ENCODE measurements at regions not wholly inside any gene's neighbourhood (a gene's known extent, or its start where the extent isn't known, plus 50 kb on each side); places are given as distances from the start of the nearest gene placed in this dataset.

DNA sequence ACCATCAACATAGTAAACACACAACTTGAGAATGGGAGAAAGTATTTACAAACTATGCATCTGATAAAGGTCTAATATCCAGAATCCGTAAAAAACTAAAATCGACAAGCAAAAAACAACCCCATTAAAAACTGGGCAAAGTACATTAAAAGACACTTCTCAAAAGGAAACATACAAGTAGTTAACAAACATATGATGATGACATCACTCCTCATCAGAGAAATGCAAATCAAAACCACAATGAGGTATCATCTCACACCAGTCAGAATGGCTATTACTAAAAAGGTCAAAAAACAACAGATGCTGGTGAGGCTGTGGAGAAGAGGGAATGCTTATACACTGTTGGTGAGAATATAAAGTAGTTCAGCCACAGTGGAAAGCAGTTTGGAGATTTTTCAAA, 125.1 kb downstream of the TFPI2 start:
- no peaks in the 10 kb centered on the region for H3K27me3 Mint-ChIP-seq
- TF ChIP-seq, protein P1, sequence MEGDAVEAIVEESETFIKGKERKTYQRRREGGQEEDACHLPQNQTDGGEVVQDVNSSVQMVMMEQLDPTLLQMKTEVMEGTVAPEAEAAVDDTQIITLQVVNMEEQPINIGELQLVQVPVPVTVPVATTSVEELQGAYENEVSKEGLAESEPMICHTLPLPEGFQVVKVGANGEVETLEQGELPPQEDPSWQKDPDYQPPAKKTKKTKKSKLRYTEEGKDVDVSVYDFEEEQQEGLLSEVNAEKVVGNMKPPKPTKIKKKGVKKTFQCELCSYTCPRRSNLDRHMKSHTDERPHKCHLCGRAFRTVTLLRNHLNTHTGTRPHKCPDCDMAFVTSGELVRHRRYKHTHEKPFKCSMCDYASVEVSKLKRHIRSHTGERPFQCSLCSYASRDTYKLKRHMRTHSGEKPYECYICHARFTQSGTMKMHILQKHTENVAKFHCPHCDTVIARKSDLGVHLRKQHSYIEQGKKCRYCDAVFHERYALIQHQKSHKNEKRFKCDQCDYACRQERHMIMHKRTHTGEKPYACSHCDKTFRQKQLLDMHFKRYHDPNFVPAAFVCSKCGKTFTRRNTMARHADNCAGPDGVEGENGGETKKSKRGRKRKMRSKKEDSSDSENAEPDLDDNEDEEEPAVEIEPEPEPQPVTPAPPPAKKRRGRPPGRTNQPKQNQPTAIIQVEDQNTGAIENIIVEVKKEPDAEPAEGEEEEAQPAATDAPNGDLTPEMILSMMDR (conservative IDR thresholded peaks at IDR 0.05): no peak
- H3K9me3 Mint-ChIP-seq: no peaks in the 10 kb centered on the region
- H3K27ac Mint-ChIP-seq: no peak overlapping the region
- H3K4me1 Mint-ChIP-seq (ENCODE audit: unreplicated experiment): no peaks in the 10 kb centered on the region
- no peak overlapping the region for H3K4me3 Mint-ChIP-seq
- H3K36me3 Mint-ChIP-seq: no peaks in the 10 kb centered on the region
- no peak for DNase-seq (ENCODE audit: extremely low spot score, unreplicated experiment)

DNA sequence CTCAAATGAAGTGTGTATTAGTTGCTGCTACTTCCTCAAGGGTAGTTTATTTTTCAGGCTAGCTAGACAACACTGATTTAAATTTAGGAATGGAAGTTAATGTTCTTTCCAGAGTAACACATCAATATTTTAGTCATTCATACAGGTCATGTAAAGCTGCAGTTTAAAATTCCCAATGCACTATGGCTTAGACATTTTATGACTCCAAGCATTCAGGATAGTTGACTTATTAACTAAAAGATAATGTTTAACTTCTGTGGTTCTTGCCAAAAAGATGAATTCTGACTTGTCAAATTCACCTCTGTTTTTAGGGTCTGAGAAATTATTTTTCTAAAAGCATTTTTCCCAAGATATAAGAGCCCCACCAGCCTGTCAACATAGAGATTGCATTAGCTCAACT, 131.9 kb downstream of the TFPI2 start:
- Mint-ChIP-seq H3K36me3 (no peaks in the 10 kb centered on the region), H3K9me3 (no peaks in the 10 kb centered on the region), H3K4me3 (no peak overlapping the region), H3K27me3 (no peaks in the 10 kb centered on the region), H3K27ac (no peak overlapping the region), H3K4me1 (ENCODE audit: unreplicated experiment) (no peaks in the 10 kb centered on the region)
- no peak for DNase-seq (ENCODE audit: extremely low spot score, unreplicated experiment)
- TF ChIP-seq, protein P1 (conservative IDR thresholded peaks at IDR 0.05): no peak

DNA sequence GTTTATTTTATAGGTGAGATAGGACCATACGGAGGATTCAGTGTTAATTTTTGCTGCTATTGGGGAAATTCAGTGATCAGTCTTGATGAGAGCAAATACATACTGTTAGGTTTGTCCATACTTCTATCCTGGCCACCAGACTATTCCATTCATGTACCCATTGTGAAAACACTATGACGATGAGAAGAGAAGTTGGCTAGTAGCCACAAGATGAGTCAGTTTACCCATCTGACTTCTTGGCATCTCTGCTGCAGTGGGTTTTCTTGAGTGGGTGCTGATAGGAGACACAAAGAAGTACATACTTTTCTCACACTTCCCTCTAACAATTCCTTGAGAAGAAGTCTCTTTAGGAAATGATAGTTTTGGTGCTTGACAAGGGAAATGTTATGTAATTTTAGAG, 133.1 kb downstream of the TFPI2 start:
- Mint-ChIP-seq H3K9me3 (no peaks in the 10 kb centered on the region), H3K4me3 (no peak overlapping the region), H3K4me1 (ENCODE audit: unreplicated experiment) (no peaks in the 10 kb centered on the region), H3K27me3 (peaks cover 3% of the 10 kb centered on the region), H3K27ac (no peak overlapping the region), H3K36me3 (no peaks in the 10 kb centered on the region)
- DNase-seq (ENCODE audit: extremely low spot score, unreplicated experiment): no peak
- TF ChIP-seq, protein P1 (conservative IDR thresholded peaks at IDR 0.05): no peak

DNA sequence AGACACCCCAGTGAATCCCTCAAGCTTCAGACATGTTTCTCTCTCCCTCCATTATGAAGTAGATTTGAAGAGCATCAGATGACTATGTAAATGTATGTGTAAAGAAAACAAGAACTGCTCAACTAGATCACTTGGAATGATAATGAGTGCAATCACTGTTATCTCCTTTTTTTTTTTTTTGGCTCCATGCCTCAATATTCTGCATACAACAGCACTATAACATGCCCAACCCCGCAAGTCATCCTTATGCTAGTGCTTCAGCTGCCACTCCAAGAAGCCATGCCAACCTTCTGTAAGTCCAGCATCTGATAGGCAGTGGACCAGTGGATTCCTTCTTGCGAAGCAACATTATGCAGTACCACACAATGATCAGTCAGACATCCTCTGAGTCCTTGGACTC, 133.7 kb downstream of the TFPI2 start:
- Mint-ChIP-seq H3K27ac (no peak overlapping the region), H3K36me3 (no peaks in the 10 kb centered on the region), H3K4me1 (ENCODE audit: unreplicated experiment) (no peaks in the 10 kb centered on the region), H3K27me3 (peaks cover 3% of the 10 kb centered on the region), H3K9me3 (no peaks in the 10 kb centered on the region), H3K4me3 (no peak overlapping the region)
- DNase-seq (ENCODE audit: extremely low spot score, unreplicated experiment): no peak
- TF ChIP-seq, protein P1 (conservative IDR thresholded peaks at IDR 0.05): no peak

GRCh38 chr7:93751421-93751820, 139.1 kb downstream of the TFPI2 start:
- Mint-ChIP-seq H3K36me3 (no peaks in the 10 kb centered on the region), H3K27me3 (peaks cover 3% of the 10 kb centered on the region), H3K4me3 (no peak overlapping the region), H3K4me1 (ENCODE audit: unreplicated experiment) (no peaks in the 10 kb centered on the region), H3K27ac (no peak overlapping the region), H3K9me3 (no peaks in the 10 kb centered on the region)
- TF ChIP-seq, protein P1 (conservative IDR thresholded peaks at IDR 0.05): no peak
- no peak for DNase-seq (ENCODE audit: extremely low spot score, unreplicated experiment)

DNA sequence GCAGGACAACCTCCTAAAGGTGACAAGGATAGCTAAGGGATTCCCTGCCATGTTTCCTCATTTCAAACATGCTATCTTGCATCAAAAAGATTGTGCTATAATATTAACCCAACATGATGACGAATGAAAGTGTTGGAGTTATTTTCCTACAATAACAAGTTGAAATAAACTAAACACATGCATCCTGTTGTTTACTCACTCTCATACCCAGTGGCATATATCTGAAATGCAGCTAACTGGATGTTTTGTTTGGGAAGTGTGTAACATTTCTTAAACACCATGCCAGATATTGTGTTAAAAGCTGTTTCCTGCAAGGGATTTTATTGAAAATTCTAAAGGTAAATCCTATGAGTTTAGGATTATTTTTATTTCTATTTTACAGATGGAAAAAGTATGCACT, 139.6 kb downstream of the TFPI2 start:
- DNase-seq (ENCODE audit: extremely low spot score, unreplicated experiment): no peak
- no peak overlapping the region for H3K4me3 Mint-ChIP-seq
- peaks cover 3% of the 10 kb centered on the region for H3K27me3 Mint-ChIP-seq
- no peak overlapping the region for H3K27ac Mint-ChIP-seq
- TF ChIP-seq, protein P1 (conservative IDR thresholded peaks at IDR 0.05): no peak
- no peaks in the 10 kb centered on the region for H3K9me3 Mint-ChIP-seq
- no peaks in the 10 kb centered on the region for H3K36me3 Mint-ChIP-seq
- H3K4me1 Mint-ChIP-seq (ENCODE audit: unreplicated experiment): no peaks in the 10 kb centered on the region

All from type B pancreatic cell (in vitro differentiated cells).